DND-41 (cell line): ENCODE measurements at regions not wholly inside any gene's neighbourhood (a gene's known extent, or its start where the extent isn't known, plus 50 kb on each side); places are given as distances from the start of the nearest gene placed in this dataset.

Experiments used
- ATAC-seq: fragments of 200-7000 bp; cut with Tn5 transposase; 3 replicates; pipeline ENCODE4 v1.9.1; 2021; ENCODE audit warnings: low read depth; ENCODE audit not compliant: insufficient read depth
- DNase-seq: peaks from one replicate; pipeline ENCODE4 v3.0.0-alpha.2; 2020
- H2AFZ ChIP-seq: 2 replicates; pipeline ENCODE4 v1.6.0; 2012; ENCODE audit warnings: low read depth, low read length
- H3K27ac ChIP-seq: 2 replicates; pipeline ENCODE4 v1.5.1; 2012; ENCODE audit warnings: low read length, inconsistent platforms
- H3K27me3 ChIP-seq: fragments of 200-600 bp; sonication (generic); 2 replicates; pipeline ENCODE4 v1.6.0; 2012; ENCODE audit warnings: low read length, mild to moderate bottlenecking, inconsistent platforms; ENCODE audit not compliant: insufficient read depth, poor library complexity
- H3K36me3 ChIP-seq: 2 replicates; pipeline ENCODE4 v1.5.1; 2012; ENCODE audit warnings: low read length, inconsistent platforms; ENCODE audit not compliant: insufficient read depth
- H3K4me1 ChIP-seq: 2 replicates; pipeline ENCODE4 v1.5.1; 2012; ENCODE audit warnings: mild to moderate bottlenecking, low read length; ENCODE audit not compliant: insufficient read depth
- H3K4me2 ChIP-seq: 2 replicates; pipeline ENCODE4 v1.6.0; 2012; ENCODE audit warnings: mild to moderate bottlenecking, moderate library complexity, low read length, inconsistent platforms; ENCODE audit not compliant: insufficient read depth
- H3K4me3 ChIP-seq, 2 experiments: fragments of 200-600 bp in 1 of 2; shearing (Covaris generic) in 1 of 2; 2 replicates each; pipeline ENCODE4 v1.5.1; 2012 to 2016; ENCODE audit warnings: inconsistent platforms in 2 of 2, low read length in 2 of 2, mild to moderate bottlenecking in 2 of 2, low read depth in 1 of 2, moderate library complexity in 1 of 2
- H3K79me2 ChIP-seq: 2 replicates; pipeline ENCODE4 v1.6.0; 2012; ENCODE audit warnings: low read length, inconsistent platforms; ENCODE audit not compliant: insufficient read depth
- H3K9ac ChIP-seq: 2 replicates; pipeline ENCODE4 v1.6.0; 2012; ENCODE audit warnings: low read depth, mild to moderate bottlenecking, inconsistent platforms, low read length, moderate library complexity
- H3K9me3 ChIP-seq: 2 replicates; pipeline ENCODE4 v1.5.1; 2012; ENCODE audit warnings: low read length, moderate library complexity, mild to moderate bottlenecking, inconsistent platforms; ENCODE audit not compliant: insufficient read depth, severe bottlenecking
- H4K20me1 ChIP-seq: 2 replicates; pipeline ENCODE4 v1.6.0; 2012; ENCODE audit warnings: low read length; ENCODE audit not compliant: insufficient read depth
- EZH2 ChIP-seq: IDR thresholded peaks from 3 replicates; pipeline ENCODE4 v1.6.1; 2012; ENCODE audit warnings: borderline replicate concordance, low read depth, mild to moderate bottlenecking, moderate library complexity, low read length, inconsistent platforms; ENCODE audit not compliant: severe bottlenecking
- TF ChIP-seq, protein P1 (sequence below): IDR thresholded peaks from 2 replicates; pipeline ENCODE4 v1.5.1; 2012; ENCODE audit warnings: borderline replicate concordance, low read length, moderate library complexity, mild to moderate bottlenecking; ENCODE audit not compliant: poor library complexity, severe bottlenecking; ENCODE audit errors: extremely low read depth

DNA sequence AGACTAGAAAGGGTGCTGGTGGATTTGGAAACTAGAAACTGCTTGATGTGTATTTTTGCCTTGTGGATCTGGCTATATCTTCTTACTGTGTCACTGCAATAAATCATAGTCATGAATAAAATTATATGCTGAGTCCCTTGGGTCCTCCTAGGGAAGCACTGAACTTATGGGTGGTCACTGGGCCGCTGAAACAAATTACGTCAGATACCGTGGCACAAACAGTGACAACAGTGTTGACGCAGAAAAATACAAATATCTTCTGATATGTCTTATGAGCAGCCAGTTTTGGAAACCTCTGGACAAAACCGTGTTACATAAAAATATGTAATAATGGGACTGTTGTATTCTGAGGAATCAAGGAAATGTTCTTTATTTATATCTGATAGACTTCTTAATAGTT lies 260.1 kb upstream of the SORCS1 start:
- Histone ChIP-seq H4K20me1 (no peaks in the 10 kb centered on the region), H3K9me3 (peaks cover 2% of the 10 kb centered on the region), H3K27me3 (no peaks in the 10 kb centered on the region), H3K4me1 (no peaks in the 10 kb centered on the region), H3K4me3 (no peak overlapping the region), H3K36me3 (no peaks in the 10 kb centered on the region), H3K27ac (no peak overlapping the region), H3K4me2 (no peak overlapping the region), H2AFZ (no peak overlapping the region), H3K79me2 (no peaks in the 10 kb centered on the region), H3K9ac (no peak overlapping the region)
- TF ChIP-seq, protein P1, sequence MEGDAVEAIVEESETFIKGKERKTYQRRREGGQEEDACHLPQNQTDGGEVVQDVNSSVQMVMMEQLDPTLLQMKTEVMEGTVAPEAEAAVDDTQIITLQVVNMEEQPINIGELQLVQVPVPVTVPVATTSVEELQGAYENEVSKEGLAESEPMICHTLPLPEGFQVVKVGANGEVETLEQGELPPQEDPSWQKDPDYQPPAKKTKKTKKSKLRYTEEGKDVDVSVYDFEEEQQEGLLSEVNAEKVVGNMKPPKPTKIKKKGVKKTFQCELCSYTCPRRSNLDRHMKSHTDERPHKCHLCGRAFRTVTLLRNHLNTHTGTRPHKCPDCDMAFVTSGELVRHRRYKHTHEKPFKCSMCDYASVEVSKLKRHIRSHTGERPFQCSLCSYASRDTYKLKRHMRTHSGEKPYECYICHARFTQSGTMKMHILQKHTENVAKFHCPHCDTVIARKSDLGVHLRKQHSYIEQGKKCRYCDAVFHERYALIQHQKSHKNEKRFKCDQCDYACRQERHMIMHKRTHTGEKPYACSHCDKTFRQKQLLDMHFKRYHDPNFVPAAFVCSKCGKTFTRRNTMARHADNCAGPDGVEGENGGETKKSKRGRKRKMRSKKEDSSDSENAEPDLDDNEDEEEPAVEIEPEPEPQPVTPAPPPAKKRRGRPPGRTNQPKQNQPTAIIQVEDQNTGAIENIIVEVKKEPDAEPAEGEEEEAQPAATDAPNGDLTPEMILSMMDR: no peak
- TF ChIP-seq EZH2: no peak
- DNase-seq (no peak), ATAC-seq (no peak)

DNA sequence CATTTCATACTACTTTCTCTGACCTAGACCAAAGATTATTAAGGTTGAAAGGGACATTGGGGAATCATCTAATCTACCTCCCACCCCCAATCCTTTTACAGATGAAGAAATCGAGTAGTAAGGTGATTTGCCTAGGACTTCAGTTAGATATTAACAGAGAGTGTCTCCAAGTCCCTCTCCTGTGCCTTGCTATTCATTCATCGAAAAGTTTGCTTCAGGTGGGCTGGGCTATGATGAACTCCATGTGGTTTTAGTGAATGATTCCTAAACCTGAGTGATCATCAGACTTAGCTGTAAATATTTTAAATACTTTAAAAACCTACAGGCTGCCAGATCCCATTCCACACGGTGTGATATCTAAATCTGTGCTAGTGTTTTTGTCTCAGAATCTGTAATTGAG lies 259.4 kb upstream of the SORCS1 start:
- H3K9me3 ChIP-seq: peaks cover 2% of the 10 kb centered on the region
- no peak overlapping the region for H3K4me2 ChIP-seq
- no peaks in the 10 kb centered on the region for H3K4me1 ChIP-seq
- no peaks in the 10 kb centered on the region for H3K27me3 ChIP-seq
- H3K36me3 ChIP-seq: no peaks in the 10 kb centered on the region
- no peaks in the 10 kb centered on the region for H4K20me1 ChIP-seq
- no peak overlapping the region for H2AFZ ChIP-seq
- no peaks in the 10 kb centered on the region for H3K79me2 ChIP-seq
- ATAC-seq (no peak), DNase-seq (no peak)
- no peak overlapping the region for H3K4me3 ChIP-seq
- no peak overlapping the region for H3K27ac ChIP-seq
- TF ChIP-seq, protein P1: no peak
- no peak for TF ChIP-seq EZH2
- H3K9ac ChIP-seq: no peak overlapping the region

DNA sequence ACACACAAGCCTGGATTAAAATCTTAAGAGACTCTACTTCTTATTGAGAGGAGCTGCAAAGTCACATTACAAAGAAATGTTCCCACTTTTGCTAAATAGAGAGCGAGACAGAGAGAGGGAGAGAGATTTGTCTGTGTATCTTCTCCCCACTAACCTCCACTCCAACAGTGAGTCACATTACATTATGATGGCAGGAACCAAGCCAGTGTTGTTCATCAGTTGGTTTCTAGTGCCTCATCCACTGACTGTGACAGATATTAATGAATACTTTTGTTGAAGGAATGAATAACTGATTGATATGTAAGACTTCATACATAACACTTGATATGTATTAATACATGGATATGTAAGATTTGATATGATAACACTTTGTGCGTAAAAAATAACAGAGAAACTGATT lies 258.2 kb upstream of the SORCS1 start:
- Histone ChIP-seq H3K4me2 (no peak overlapping the region), H3K4me3 (no peak overlapping the region), H3K27ac (no peak overlapping the region), H4K20me1 (no peaks in the 10 kb centered on the region), H3K4me1 (no peaks in the 10 kb centered on the region), H3K9me3 (no peaks in the 10 kb centered on the region), H3K36me3 (no peaks in the 10 kb centered on the region), H3K79me2 (no peaks in the 10 kb centered on the region), H3K9ac (no peak overlapping the region), H2AFZ (no peak overlapping the region), H3K27me3 (no peaks in the 10 kb centered on the region)
- TF ChIP-seq, protein P1: no peak
- no peak for TF ChIP-seq EZH2
- ATAC-seq (no peak), DNase-seq (no peak)

DNA sequence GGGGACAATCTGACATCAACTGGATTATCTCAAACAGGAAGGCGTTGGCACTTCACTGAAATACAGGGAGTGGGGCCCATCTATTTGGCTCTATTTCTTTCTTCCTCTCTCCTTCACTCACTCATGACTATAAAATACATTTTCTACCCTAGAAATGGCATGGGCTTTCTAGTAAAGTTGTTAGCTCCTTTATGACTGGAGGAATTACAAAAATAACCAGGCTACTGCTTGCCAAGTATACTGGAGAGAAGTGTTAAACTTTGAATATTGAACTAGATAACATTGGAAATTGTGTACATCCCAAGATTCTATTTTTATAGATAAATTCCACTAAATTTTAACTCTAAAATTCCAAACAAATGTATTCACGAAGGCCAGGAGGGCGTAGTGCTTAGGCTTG lies 255.7 kb upstream of the SORCS1 start:
- no peak for ATAC-seq
- Histone ChIP-seq H3K27ac (no peak overlapping the region), H3K9ac (no peak overlapping the region), H3K4me1 (no peaks in the 10 kb centered on the region), H3K4me3 (no peak overlapping the region), H3K4me2 (no peak overlapping the region), H2AFZ (no peak overlapping the region), H3K36me3 (no peaks in the 10 kb centered on the region), H4K20me1 (no peaks in the 10 kb centered on the region), H3K9me3 (no peaks in the 10 kb centered on the region), H3K79me2 (no peaks in the 10 kb centered on the region), H3K27me3 (no peaks in the 10 kb centered on the region)
- TF ChIP-seq, protein P1: no peak
- TF ChIP-seq EZH2: no peak
- no peak for DNase-seq
